SKM-1 (cell line): ENCODE measurements at regions not wholly inside any gene's neighbourhood (a gene's known extent, or its start where the extent isn't known, plus 50 kb on each side); places are given as distances from the start of the nearest gene placed in this dataset.
"Not testable (repeated sequence)": the region's sequence is repeated elsewhere in the genome, so short reads cannot be mapped to it uniquely, and the experiment has no call there.

Source experiments
- DNase-seq: peaks from one replicate; lab custom pipeline; 2025; ENCODE audit not compliant: unreplicated experiment; lab: John Stamatoyannopoulos, UW

- DNase-seq, result no peak
Observed at GRCh38 chr6:144602523-144603180, 317.5 kb downstream of the UTRN start.

- DNase-seq, result no peak
Observed at GRCh38 chr6:144606083-144606482, 320.9 kb downstream of the UTRN start.

GRCh38 chr6:144607998-144608735 lies 323.0 kb downstream of the UTRN start:
- no peak for DNase-seq

- DNase-seq, result no peak
Observed at GRCh38 chr6:144612811-144613210, 327.7 kb downstream of the UTRN start.

GRCh38 chr6:144613859-144614258 lies 328.7 kb downstream of the UTRN start:
- no peak for DNase-seq

- DNase-seq, result no peak
Observed at GRCh38 chr6:144615870-144616269, 330.7 kb downstream of the UTRN start.

- DNase-seq, result no peak
Observed at GRCh38 chr6:144617191-144617590, 332.1 kb downstream of the UTRN start.

- no peak for DNase-seq
Observed at GRCh38 chr6:144617708-144618107, 332.6 kb downstream of the UTRN start.

- no peak for DNase-seq
Observed at GRCh38 chr6:144619966-144620365, 334.8 kb downstream of the UTRN start.

- DNase-seq, result no peak
Observed at GRCh38 chr6:144621332-144621731, 336.2 kb downstream of the UTRN start.

GRCh38 chr6:144624246-144624645 lies 339.1 kb downstream of the UTRN start:
- DNase-seq, result no peak

GRCh38 chr6:144624716-144625115 lies 339.6 kb downstream of the UTRN start:
- no peak for DNase-seq

GRCh38 chr6:144630857-144631256 lies 345.7 kb downstream of the UTRN start:
- DNase-seq, result no peak

GRCh38 chr6:144632266-144632665 lies 347.1 kb downstream of the UTRN start:
- DNase-seq, result no peak

- DNase-seq, result no peak
Observed at GRCh38 chr6:144633886-144634285, 348.8 kb downstream of the UTRN start.

GRCh38 chr6:144634371-144634770 lies 349.2 kb downstream of the UTRN start:
- no peak for DNase-seq

GRCh38 chr6:144635051-144635450 lies 349.9 kb downstream of the UTRN start:
- no peak for DNase-seq

GRCh38 chr6:144636025-144636424 lies 350.9 kb downstream of the UTRN start:
- not testable (repeated sequence) for DNase-seq

GRCh38 chr6:144637541-144637940 lies 352.4 kb downstream of the UTRN start:
- peak; percentile 75 for DNase-seq

GRCh38 chr6:144639654-144640053 lies 354.5 kb downstream of the UTRN start:
- DNase-seq, result no peak

GRCh38 chr6:144641286-144641685 lies 356.2 kb downstream of the UTRN start:
- no peak for DNase-seq

- no peak for DNase-seq
Observed at GRCh38 chr6:144644776-144645175, 359.6 kb downstream of the UTRN start.
